Activated T-helper 2 cell treated with anti-CD3 and anti-CD28 coated beads, Interferon-gamma antibody, Interleukin-2, Interleukin-4, amounts not matched to agents 10 μg/mL and 5 μg/mL and 100 μg/mL, durations not matched to agents 14 hours and 24 hours and 36 hours (primary cell): ENCODE measurements at regions not wholly inside any gene's neighbourhood (a gene's known extent, or its start where the extent isn't known, plus 50 kb on each side); places are given as distances from the start of the nearest gene placed in this dataset.

Experiments used
- DNase-seq: peaks from one replicate; pipeline ENCODE4 v3.0.0; 2021; ENCODE audit warnings: low spot score
- H3K27ac Mint-ChIP-seq: one replicate; pipeline ENCODE4 v1.8.0; 2021; ENCODE audit warnings: mixed read lengths
- H3K27me3 Mint-ChIP-seq: one replicate; pipeline ENCODE4 v1.8.0; 2021; ENCODE audit warnings: low read depth, mixed read lengths
- H3K36me3 Mint-ChIP-seq: one replicate; pipeline ENCODE4 v1.8.0; 2021; ENCODE audit warnings: low read depth, mixed read lengths
- H3K4me1 Mint-ChIP-seq: one replicate; pipeline ENCODE4 v1.8.0; 2021; ENCODE audit warnings: low read depth, mixed read lengths
- H3K4me3 Mint-ChIP-seq: one replicate; pipeline ENCODE4 v1.8.0; 2021; ENCODE audit warnings: low read depth, mild to moderate bottlenecking, moderate library complexity, mixed read lengths
- H3K9me3 Mint-ChIP-seq: one replicate; pipeline ENCODE4 v1.8.0; 2021; ENCODE audit warnings: mixed read lengths
- intact Hi-C: fragments of 100-400 bp; cut with micrococcal nuclease; formaldehyde crosslinking; loops from one replicate; pipeline ENCODE4 v1.15.1; 2023

- DNase-seq = no peak
- H3K4me3 Mint-ChIP-seq = no peak overlapping the region
- H3K4me1 Mint-ChIP-seq = no peaks in the 10 kb centered on the region
- H3K9me3 Mint-ChIP-seq = no peaks in the 10 kb centered on the region
- no peak overlapping the region for H3K27ac Mint-ChIP-seq
- H3K27me3 Mint-ChIP-seq = peaks cover 14% of the 10 kb centered on the region
- H3K36me3 Mint-ChIP-seq = no peaks in the 10 kb centered on the region
- intact Hi-C loops = no loop called here
Observed at GRCh38 chr5:39640552-39640951, 215.8 kb upstream of the DAB2 start.

- no peak for DNase-seq
- intact Hi-C loops = no loop called here
- no peaks in the 10 kb centered on the region for H3K9me3 Mint-ChIP-seq
- peaks cover 17% of the 10 kb centered on the region for H3K27me3 Mint-ChIP-seq
- no peak overlapping the region for H3K27ac Mint-ChIP-seq
- no peaks in the 10 kb centered on the region for H3K36me3 Mint-ChIP-seq
- no peak overlapping the region for H3K4me3 Mint-ChIP-seq
- no peaks in the 10 kb centered on the region for H3K4me1 Mint-ChIP-seq
Observed at GRCh38 chr5:39639618-39640089, 214.9 kb upstream of the DAB2 start.

- DNase-seq = no peak
- Mint-ChIP-seq H3K36me3 (no peaks in the 10 kb centered on the region), H3K27ac (no peak overlapping the region), H3K4me1 (no peaks in the 10 kb centered on the region), H3K9me3 (no peaks in the 10 kb centered on the region), H3K4me3 (no peak overlapping the region), H3K27me3 (peaks cover 16% of the 10 kb centered on the region)
- intact Hi-C loops = no loop called here
Observed at GRCh38 chr5:39638813-39639212, 214.0 kb upstream of the DAB2 start.

GRCh38 chr5:39633057-39633456 is 208.3 kb upstream of the DAB2 start:
- Mint-ChIP-seq H3K4me3 (no peak overlapping the region), H3K36me3 (no peaks in the 10 kb centered on the region), H3K27ac (no peak overlapping the region), H3K4me1 (no peaks in the 10 kb centered on the region), H3K9me3 (no peaks in the 10 kb centered on the region), H3K27me3 (peaks cover 31% of the 10 kb centered on the region)
- no peak for DNase-seq
- intact Hi-C loops = no loop called here

GRCh38 chr5:39631958-39632357 is 207.2 kb upstream of the DAB2 start:
- H3K4me3 Mint-ChIP-seq = no peak overlapping the region
- no peaks in the 10 kb centered on the region for H3K9me3 Mint-ChIP-seq
- no peaks in the 10 kb centered on the region for H3K4me1 Mint-ChIP-seq
- no peak for DNase-seq
- H3K27me3 Mint-ChIP-seq = peaks cover 28% of the 10 kb centered on the region
- no peaks in the 10 kb centered on the region for H3K36me3 Mint-ChIP-seq
- H3K27ac Mint-ChIP-seq = no peak overlapping the region
- intact Hi-C loops = no loop called here

- Mint-ChIP-seq H3K27ac (no peak overlapping the region), H3K9me3 (no peaks in the 10 kb centered on the region), H3K27me3 (peaks cover 20% of the 10 kb centered on the region), H3K4me1 (no peaks in the 10 kb centered on the region), H3K36me3 (no peaks in the 10 kb centered on the region), H3K4me3 (no peak overlapping the region)
- DNase-seq = no peak
- intact Hi-C loops = no loop called here
Observed at GRCh38 chr5:39629946-39630345, 205.2 kb upstream of the DAB2 start.

- Mint-ChIP-seq H3K4me1 (no peaks in the 10 kb centered on the region), H3K9me3 (no peaks in the 10 kb centered on the region), H3K27ac (no peak overlapping the region), H3K4me3 (no peak overlapping the region), H3K27me3 (peaks cover 22% of the 10 kb centered on the region), H3K36me3 (no peaks in the 10 kb centered on the region)
- intact Hi-C loops = no loop called here
- DNase-seq = no peak
Observed at GRCh38 chr5:39628348-39628747, 203.6 kb upstream of the DAB2 start.

- Mint-ChIP-seq H3K27me3 (peaks cover 17% of the 10 kb centered on the region), H3K4me1 (no peaks in the 10 kb centered on the region), H3K9me3 (no peaks in the 10 kb centered on the region), H3K4me3 (no peak overlapping the region), H3K36me3 (no peaks in the 10 kb centered on the region), H3K27ac (no peak overlapping the region)
- intact Hi-C loops = no loop called here
- DNase-seq = no peak
Observed at GRCh38 chr5:39624890-39625289, 200.1 kb upstream of the DAB2 start.

- Mint-ChIP-seq H3K36me3 (no peaks in the 10 kb centered on the region), H3K27me3 (peaks cover 12% of the 10 kb centered on the region), H3K4me3 (no peak overlapping the region), H3K9me3 (no peaks in the 10 kb centered on the region), H3K4me1 (no peaks in the 10 kb centered on the region), H3K27ac (no peak overlapping the region)
- no peak for DNase-seq
- intact Hi-C loops = no loop called here
Observed at GRCh38 chr5:39624268-39624886, 199.6 kb upstream of the DAB2 start.

GRCh38 chr5:39623291-39623865 is 198.6 kb upstream of the DAB2 start:
- Mint-ChIP-seq H3K27ac (no peak overlapping the region), H3K36me3 (no peaks in the 10 kb centered on the region), H3K4me3 (no peak overlapping the region), H3K9me3 (no peaks in the 10 kb centered on the region), H3K4me1 (no peaks in the 10 kb centered on the region), H3K27me3 (peaks cover 7% of the 10 kb centered on the region)
- no peak for DNase-seq
- intact Hi-C loops = no loop called here

GRCh38 chr5:39622281-39622680 is 197.5 kb upstream of the DAB2 start:
- intact Hi-C loops = no loop called here
- Mint-ChIP-seq H3K36me3 (no peaks in the 10 kb centered on the region), H3K4me3 (no peak overlapping the region), H3K9me3 (no peaks in the 10 kb centered on the region), H3K27ac (no peak overlapping the region), H3K4me1 (no peaks in the 10 kb centered on the region), H3K27me3 (peaks cover 3% of the 10 kb centered on the region)
- no peak for DNase-seq

GRCh38 chr5:39619168-39619818 is 194.5 kb upstream of the DAB2 start:
- no peak overlapping the region for H3K27ac Mint-ChIP-seq
- intact Hi-C loops = no loop called here
- no peak overlapping the region for H3K4me3 Mint-ChIP-seq

GRCh38 chr5:39618391-39618790 is 193.6 kb upstream of the DAB2 start:
- no peak overlapping the region for H3K27ac Mint-ChIP-seq
- intact Hi-C loops = no loop called here
- no peaks in the 10 kb centered on the region for H3K4me1 Mint-ChIP-seq
- H3K9me3 Mint-ChIP-seq = no peaks in the 10 kb centered on the region
- DNase-seq = no peak
- no peak overlapping the region for H3K4me3 Mint-ChIP-seq
- H3K27me3 Mint-ChIP-seq = peaks cover 8% of the 10 kb centered on the region
- H3K36me3 Mint-ChIP-seq = no peaks in the 10 kb centered on the region

More at GRCh38 chr5:39619168-39619818, 194.5 kb upstream of the DAB2 start:
- H3K27me3 Mint-ChIP-seq = peaks cover 7% of the 10 kb centered on the region
- no peaks in the 10 kb centered on the region for H3K4me1 Mint-ChIP-seq
- H3K36me3 Mint-ChIP-seq = no peaks in the 10 kb centered on the region
- no peak for DNase-seq
- H3K9me3 Mint-ChIP-seq = no peaks in the 10 kb centered on the region
